IMR-90 (cell line): ENCODE measurements at regions not wholly inside any gene's neighbourhood (a gene's known extent, or its start where the extent isn't known, plus 50 kb on each side); places are given as distances from the start of the nearest gene placed in this dataset.

ENCODE experiments used
- BHLHE40 ChIP-seq: fragments of 150-350 bp; IDR thresholded peaks from 2 replicates; pipeline ENCODE4 v1.6.1; 2016; ENCODE audit warnings: mild to moderate bottlenecking, low read depth, low read length
- CEBPB ChIP-seq: IDR thresholded peaks from 2 replicates; pipeline ENCODE4 v1.6.1; 2012; ENCODE audit warnings: low read depth, low read length, improper control_type of control experiment
- CHD1 ChIP-seq: IDR thresholded peaks from 2 replicates; pipeline ENCODE4 v1.6.1; 2012; ENCODE audit warnings: low read depth, low read length, improper control_type of control experiment
- CTCF ChIP-seq: conservative IDR thresholded peaks from 2 replicates; pipeline ENCODE4 v1.5.1; 2012; ENCODE audit warnings: mild to moderate bottlenecking, low read depth, low read length, improper control_type of control experiment
- MAFK ChIP-seq: IDR thresholded peaks from 2 replicates; pipeline ENCODE4 v1.6.1; 2012; ENCODE audit warnings: low read depth, low read length, improper control_type of control experiment
- MXI1 ChIP-seq: IDR thresholded peaks from 2 replicates; pipeline ENCODE4 v1.6.1; 2012; ENCODE audit warnings: low read depth, mild to moderate bottlenecking, low read length, moderate library complexity, borderline replicate concordance
- POLR2A ChIP-seq: IDR thresholded peaks from 2 replicates; pipeline ENCODE4 v1.6.1; 2012; ENCODE audit warnings: mild to moderate bottlenecking, low read depth, low read length
- RAD21 ChIP-seq: IDR thresholded peaks from 2 replicates; pipeline ENCODE4 v1.6.1; 2012; ENCODE audit warnings: low read length, improper control_type of control experiment
- USF2 ChIP-seq: fragments of 150-350 bp; IDR thresholded peaks from 2 replicates; pipeline ENCODE4 v1.6.1; 2017; ENCODE audit warnings: mild to moderate bottlenecking, antibody characterized with exemption, low read length, low read depth

GRCh38 chr2:208546107-208546506 lies 139.5 kb downstream of the PTH2R start:
- TF ChIP-seq USF2 = no peak
- no peak for TF ChIP-seq CTCF
- TF ChIP-seq CHD1 = no peak
- TF ChIP-seq RAD21 = no peak
- no peak for TF ChIP-seq POLR2A
- no peak for TF ChIP-seq CEBPB
- TF ChIP-seq MAFK = no peak
- no peak for TF ChIP-seq MXI1
- no peak for TF ChIP-seq BHLHE40
